Loucy (cell line): ENCODE measurements at regions not wholly inside any gene's neighbourhood (a gene's known extent, or its start where the extent isn't known, plus 50 kb on each side); places are given as distances from the start of the nearest gene placed in this dataset.

ENCODE experiments used
- H2AFZ ChIP-seq: fragments of 200-600 bp; sonication (generic); 2 replicates; pipeline ENCODE4 v1.6.0; 2016; ENCODE audit warnings: antibody characterized with exemption, mild to moderate bottlenecking, low read length, moderate library complexity
- H3F3A ChIP-seq: fragments of 200-600 bp; 2 replicates; pipeline ENCODE4 v1.6.0; 2016; ENCODE audit warnings: antibody characterized with exemption, low read depth, mild to moderate bottlenecking
- H3K27me3 ChIP-seq: fragments of 200-600 bp; sonication (generic); 2 replicates; pipeline ENCODE4 v1.6.1; 2014; ENCODE audit warnings: low read length, mild to moderate bottlenecking; ENCODE audit not compliant: insufficient read depth, poor library complexity, severe bottlenecking
- H3K36me3 ChIP-seq: fragments of 200-600 bp; sonication (generic); 2 replicates; pipeline ENCODE4 v1.6.1; 2016; ENCODE audit warnings: low read length; ENCODE audit not compliant: insufficient read depth
- H3K4me1 ChIP-seq: fragments of 200-600 bp; sonication (generic); 2 replicates; pipeline ENCODE4 v1.5.1; 2014; ENCODE audit warnings: low read length, mild to moderate bottlenecking; ENCODE audit not compliant: insufficient read depth, poor library complexity, severe bottlenecking
- H3K4me2 ChIP-seq: fragments of 200-600 bp; sonication (generic); 2 replicates; pipeline ENCODE4 v1.6.0; 2014; ENCODE audit warnings: antibody characterized with exemption, low read length, low read depth, mild to moderate bottlenecking; ENCODE audit not compliant: poor library complexity, severe bottlenecking
- H3K4me3 ChIP-seq: fragments of 200-600 bp; sonication (generic); 2 replicates; pipeline ENCODE4 v1.5.1; 2014; ENCODE audit warnings: low read length, mild to moderate bottlenecking, mixed read lengths; ENCODE audit not compliant: poor library complexity, severe bottlenecking
- H3K79me2 ChIP-seq: fragments of 200-600 bp; sonication (generic); 2 replicates; pipeline ENCODE4 v1.6.1; 2014; ENCODE audit warnings: low read length; ENCODE audit not compliant: insufficient read depth
- H3K9ac ChIP-seq: fragments of 200-600 bp; sonication (generic); 2 replicates; pipeline ENCODE4 v1.6.0; 2014; ENCODE audit warnings: mild to moderate bottlenecking, low read depth, low read length, moderate library complexity; ENCODE audit not compliant: poor library complexity, severe bottlenecking
- H3K9me2 ChIP-seq: fragments of 200-600 bp; sonication (generic); replicated peaks from 2 replicates; pipeline ENCODE4 v1.6.1; 2016; ENCODE audit warnings: low read depth, low read length, mixed read lengths
- H3K9me3 ChIP-seq: fragments of 200-600 bp; sonication (generic); 2 replicates; pipeline ENCODE4 v1.6.1; 2014; ENCODE audit warnings: mild to moderate bottlenecking, antibody characterized with exemption, low read length, low read depth; ENCODE audit not compliant: insufficient read depth
- H4K20me1 ChIP-seq: fragments of 200-600 bp; sonication (generic); 2 replicates; pipeline ENCODE4 v1.6.0; 2014; ENCODE audit warnings: antibody characterized with exemption, low read length, mild to moderate bottlenecking; ENCODE audit not compliant: insufficient read depth, poor library complexity, severe bottlenecking
- EZH2phosphoT487 ChIP-seq: fragments of 200-600 bp; IDR thresholded peaks from 2 replicates; pipeline ENCODE4 v1.6.1; 2018; ENCODE audit warnings: antibody characterized with exemption, mild to moderate bottlenecking, moderate library complexity, borderline replicate concordance
- TF ChIP-seq, protein P1 (sequence below): fragments of 200-600 bp; sonication (generic); conservative IDR thresholded peaks from 2 replicates; pipeline ENCODE4 v1.5.1; 2014; ENCODE audit warnings: mild to moderate bottlenecking, antibody characterized with exemption, low read length

DNA sequence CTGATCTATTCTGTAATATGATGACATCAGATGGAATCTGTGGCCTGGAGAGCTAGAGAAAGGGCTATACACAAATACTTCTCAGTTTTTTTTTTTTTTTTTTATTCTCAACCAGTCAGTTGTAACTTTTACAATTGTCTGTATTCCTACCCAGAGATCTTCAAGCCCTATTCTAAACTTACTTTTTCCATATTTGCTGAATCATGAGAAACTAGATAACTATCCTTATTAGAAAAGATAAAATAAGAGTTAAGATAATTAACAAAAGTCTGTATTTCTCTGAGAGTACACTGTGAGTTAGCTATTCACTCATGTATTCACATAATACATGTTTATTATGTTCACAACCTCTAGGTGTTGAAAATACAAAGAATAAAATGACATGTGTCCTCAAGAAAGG, 1575.9 kb downstream of the EFNA5 start:
- H3K27me3 ChIP-seq: no peaks in the 10 kb centered on the region
- no peaks in the 10 kb centered on the region for H3K9me3 ChIP-seq
- TF ChIP-seq, protein P1, sequence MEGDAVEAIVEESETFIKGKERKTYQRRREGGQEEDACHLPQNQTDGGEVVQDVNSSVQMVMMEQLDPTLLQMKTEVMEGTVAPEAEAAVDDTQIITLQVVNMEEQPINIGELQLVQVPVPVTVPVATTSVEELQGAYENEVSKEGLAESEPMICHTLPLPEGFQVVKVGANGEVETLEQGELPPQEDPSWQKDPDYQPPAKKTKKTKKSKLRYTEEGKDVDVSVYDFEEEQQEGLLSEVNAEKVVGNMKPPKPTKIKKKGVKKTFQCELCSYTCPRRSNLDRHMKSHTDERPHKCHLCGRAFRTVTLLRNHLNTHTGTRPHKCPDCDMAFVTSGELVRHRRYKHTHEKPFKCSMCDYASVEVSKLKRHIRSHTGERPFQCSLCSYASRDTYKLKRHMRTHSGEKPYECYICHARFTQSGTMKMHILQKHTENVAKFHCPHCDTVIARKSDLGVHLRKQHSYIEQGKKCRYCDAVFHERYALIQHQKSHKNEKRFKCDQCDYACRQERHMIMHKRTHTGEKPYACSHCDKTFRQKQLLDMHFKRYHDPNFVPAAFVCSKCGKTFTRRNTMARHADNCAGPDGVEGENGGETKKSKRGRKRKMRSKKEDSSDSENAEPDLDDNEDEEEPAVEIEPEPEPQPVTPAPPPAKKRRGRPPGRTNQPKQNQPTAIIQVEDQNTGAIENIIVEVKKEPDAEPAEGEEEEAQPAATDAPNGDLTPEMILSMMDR: no peak
- TF ChIP-seq EZH2phosphoT487: no peak
- H3K36me3 ChIP-seq: no peaks in the 10 kb centered on the region
- no peak overlapping the region for H3K4me3 ChIP-seq
- no peaks in the 10 kb centered on the region for H3K4me1 ChIP-seq
- no peak overlapping the region for H2AFZ ChIP-seq
- H3K79me2 ChIP-seq: no peaks in the 10 kb centered on the region
- no peak overlapping the region for H3K4me2 ChIP-seq
- no peaks in the 10 kb centered on the region for H3K9me2 ChIP-seq
- no peak overlapping the region for H3K9ac ChIP-seq
- H4K20me1 ChIP-seq: no peaks in the 10 kb centered on the region
- H3F3A ChIP-seq: no peaks in the 10 kb centered on the region

DNA sequence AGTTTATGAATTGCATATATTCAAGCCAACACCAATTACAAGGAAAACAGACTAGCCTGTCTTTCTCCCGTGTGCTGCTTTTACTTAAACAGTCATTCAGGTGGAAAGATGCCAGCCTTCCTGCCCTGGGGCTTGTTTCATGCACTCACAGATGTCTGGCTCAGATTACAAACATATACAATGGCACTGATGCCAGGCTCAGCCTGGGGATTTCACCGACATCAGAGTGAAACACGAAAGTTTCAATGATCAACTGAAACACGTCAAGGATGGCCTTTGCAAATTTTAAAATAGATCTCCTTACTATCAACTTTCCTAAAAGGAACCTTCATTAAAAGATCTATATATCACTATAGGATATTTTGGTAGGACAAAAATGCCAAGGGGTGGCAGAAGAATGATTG, 1576.5 kb downstream of the EFNA5 start:
- no peak for TF ChIP-seq EZH2phosphoT487
- TF ChIP-seq, protein P1: no peak
- H4K20me1 ChIP-seq: no peaks in the 10 kb centered on the region
- H3K79me2 ChIP-seq: no peaks in the 10 kb centered on the region
- no peaks in the 10 kb centered on the region for H3K9me2 ChIP-seq
- H3K36me3 ChIP-seq: no peaks in the 10 kb centered on the region
- no peaks in the 10 kb centered on the region for H3K4me1 ChIP-seq
- no peaks in the 10 kb centered on the region for H3K9me3 ChIP-seq
- H2AFZ ChIP-seq: no peak overlapping the region
- H3K4me2 ChIP-seq: no peak overlapping the region
- no peak overlapping the region for H3K4me3 ChIP-seq
- no peaks in the 10 kb centered on the region for H3K27me3 ChIP-seq
- no peak overlapping the region for H3K9ac ChIP-seq
- no peaks in the 10 kb centered on the region for H3F3A ChIP-seq

DNA sequence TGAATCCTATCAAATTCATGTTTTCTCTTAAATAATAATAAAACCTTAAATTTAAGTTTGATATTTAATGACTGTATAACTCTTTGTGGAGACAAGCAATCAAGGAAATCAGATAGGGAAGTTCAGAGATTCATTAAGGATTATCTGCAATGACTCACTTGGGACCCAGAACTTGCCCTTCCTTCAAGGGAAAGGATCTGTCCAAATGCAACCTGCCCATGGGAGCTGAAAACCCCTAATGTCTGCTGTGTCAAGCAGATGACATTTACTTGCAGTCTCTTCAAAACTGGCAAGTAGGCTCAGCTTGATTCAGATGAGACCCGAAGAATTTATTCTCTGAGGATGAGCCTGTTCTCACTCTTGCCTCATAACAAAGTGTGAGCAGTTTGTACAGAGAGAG, 1577.6 kb downstream of the EFNA5 start:
- Histone ChIP-seq H3K79me2 (no peaks in the 10 kb centered on the region), H3K27me3 (no peaks in the 10 kb centered on the region), H3K4me1 (no peaks in the 10 kb centered on the region), H3K36me3 (no peaks in the 10 kb centered on the region), H2AFZ (no peak overlapping the region), H3K9ac (no peak overlapping the region), H3F3A (no peaks in the 10 kb centered on the region), H3K9me2 (no peaks in the 10 kb centered on the region), H4K20me1 (no peaks in the 10 kb centered on the region), H3K9me3 (no peaks in the 10 kb centered on the region), H3K4me3 (no peak overlapping the region), H3K4me2 (no peak overlapping the region)
- TF ChIP-seq, protein P1: no peak
- TF ChIP-seq EZH2phosphoT487: no peak
